SU-DHL-6 (cell line): ENCODE measurements at regions not wholly inside any gene's neighbourhood (a gene's known extent, or its start where the extent isn't known, plus 50 kb on each side); places are given as distances from the start of the nearest gene placed in this dataset.

ENCODE experiments used
- CTCF ChIP-seq: fragments of 200-600 bp; sonication (generic); IDR thresholded peaks from one replicate; pipeline ENCODE4 v1.5.1; 2017; ENCODE audit warnings: antibody characterized with exemption, mild to moderate bottlenecking, low read length, moderate library complexity; ENCODE audit not compliant: insufficient read depth, poor library complexity, severe bottlenecking
- EZH2phosphoT487 ChIP-seq: fragments of 200-600 bp; sonication (generic), shearing (Covaris generic); conservative IDR thresholded peaks from 2 replicates; pipeline ENCODE4 v1.6.1; 2018; ENCODE audit warnings: mild to moderate bottlenecking, antibody characterized with exemption, low read length, moderate library complexity, mixed read lengths

GRCh38 chr7:28309704-28310459, 102.4 kb upstream of the CREB5 start:
- no peak for TF ChIP-seq CTCF
- TF ChIP-seq EZH2phosphoT487, result no peak
